Neutrophil (primary cell): ENCODE measurements at regions not wholly inside any gene's neighbourhood (a gene's known extent, or its start where the extent isn't known, plus 50 kb on each side); places are given as distances from the start of the nearest gene placed in this dataset.
"Not testable (repeated sequence)": the region's sequence is repeated elsewhere in the genome, so short reads cannot be mapped to it uniquely, and the experiment has no call there.

ENCODE experiments used
- H3K27ac ChIP-seq: fragments of 200-600 bp; sonication (generic); 2 replicates; pipeline ENCODE4 v1.5.1; 2016; ENCODE audit warnings: mild to moderate bottlenecking, moderate library complexity
- H3K27me3 ChIP-seq: fragments of 200-600 bp; sonication (generic); 2 replicates; pipeline ENCODE4 v1.6.0; 2016; ENCODE audit warnings: mild to moderate bottlenecking
- H3K36me3 ChIP-seq: fragments of 200-600 bp; sonication (generic); 2 replicates; pipeline ENCODE4 v1.5.1; 2017
- H3K4me1 ChIP-seq, 2 experiments: fragments of 200-600 bp in 1 of 2; sonication (generic) in 1 of 2; 1 replicate in 1 of 2; 2 replicates in 1 of 2; pipeline versions ENCODE4 v1.5.1 to v1.6.1; 2013 to 2016; ENCODE audit warnings: low read depth in 1 of 2, low read length in 1 of 2, mild to moderate bottlenecking in 1 of 2, moderate library complexity in 1 of 2; ENCODE audit not compliant: control insufficient read depth in 1 of 2, insufficient read depth in 1 of 2
- H3K4me3 ChIP-seq, 2 experiments: fragments of 200-600 bp in 1 of 2; sonication (generic) in 1 of 2; 1 replicate in 1 of 2; 2 replicates in 1 of 2; pipeline ENCODE4 v1.5.1; 2013 to 2016; ENCODE audit warnings: low read depth in 1 of 2, low read length in 1 of 2, mild to moderate bottlenecking in 1 of 2, moderate library complexity in 1 of 2
- H3K9me3 ChIP-seq: fragments of 200-600 bp; sonication (generic); 2 replicates; pipeline ENCODE4 v1.5.1; 2016
- TF ChIP-seq, protein P1 (sequence below): fragments of 200-600 bp; sonication (generic); IDR thresholded peaks from 2 replicates; pipeline ENCODE4 v1.5.1; 2016; ENCODE audit warnings: antibody characterized with exemption

DNA sequence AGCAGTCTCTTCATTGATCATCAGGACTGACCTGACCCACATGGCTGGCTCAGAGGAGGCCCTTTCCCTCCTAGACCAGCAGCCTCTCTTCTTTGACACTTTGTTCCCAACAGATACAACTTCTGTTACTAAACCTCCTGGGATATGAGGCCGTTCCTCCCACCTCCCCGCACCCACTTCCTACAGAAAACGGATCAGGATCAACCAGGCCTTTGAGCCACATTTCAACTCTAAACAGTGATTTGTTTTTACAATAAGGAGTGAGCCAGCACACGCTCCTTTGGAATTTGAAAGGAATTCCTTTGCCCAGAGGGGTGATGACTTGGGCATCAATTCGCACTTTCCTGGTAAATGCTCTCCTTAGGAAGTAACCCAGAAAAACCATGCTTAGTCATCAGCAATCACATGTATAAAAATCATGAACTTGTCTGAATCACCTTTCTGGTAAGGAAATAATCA, 180.4 kb downstream of the FAM124B start:
- H3K36me3 ChIP-seq: no peaks in the 10 kb centered on the region
- no peaks in the 10 kb centered on the region for H3K9me3 ChIP-seq
- no peaks in the 10 kb centered on the region for H3K4me1 ChIP-seq
- no peaks in the 10 kb centered on the region for H3K27me3 ChIP-seq
- no peak overlapping the region for H3K4me3 ChIP-seq
- TF ChIP-seq, protein P1, sequence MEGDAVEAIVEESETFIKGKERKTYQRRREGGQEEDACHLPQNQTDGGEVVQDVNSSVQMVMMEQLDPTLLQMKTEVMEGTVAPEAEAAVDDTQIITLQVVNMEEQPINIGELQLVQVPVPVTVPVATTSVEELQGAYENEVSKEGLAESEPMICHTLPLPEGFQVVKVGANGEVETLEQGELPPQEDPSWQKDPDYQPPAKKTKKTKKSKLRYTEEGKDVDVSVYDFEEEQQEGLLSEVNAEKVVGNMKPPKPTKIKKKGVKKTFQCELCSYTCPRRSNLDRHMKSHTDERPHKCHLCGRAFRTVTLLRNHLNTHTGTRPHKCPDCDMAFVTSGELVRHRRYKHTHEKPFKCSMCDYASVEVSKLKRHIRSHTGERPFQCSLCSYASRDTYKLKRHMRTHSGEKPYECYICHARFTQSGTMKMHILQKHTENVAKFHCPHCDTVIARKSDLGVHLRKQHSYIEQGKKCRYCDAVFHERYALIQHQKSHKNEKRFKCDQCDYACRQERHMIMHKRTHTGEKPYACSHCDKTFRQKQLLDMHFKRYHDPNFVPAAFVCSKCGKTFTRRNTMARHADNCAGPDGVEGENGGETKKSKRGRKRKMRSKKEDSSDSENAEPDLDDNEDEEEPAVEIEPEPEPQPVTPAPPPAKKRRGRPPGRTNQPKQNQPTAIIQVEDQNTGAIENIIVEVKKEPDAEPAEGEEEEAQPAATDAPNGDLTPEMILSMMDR: no peak
- H3K27ac ChIP-seq: no peak overlapping the region

DNA sequence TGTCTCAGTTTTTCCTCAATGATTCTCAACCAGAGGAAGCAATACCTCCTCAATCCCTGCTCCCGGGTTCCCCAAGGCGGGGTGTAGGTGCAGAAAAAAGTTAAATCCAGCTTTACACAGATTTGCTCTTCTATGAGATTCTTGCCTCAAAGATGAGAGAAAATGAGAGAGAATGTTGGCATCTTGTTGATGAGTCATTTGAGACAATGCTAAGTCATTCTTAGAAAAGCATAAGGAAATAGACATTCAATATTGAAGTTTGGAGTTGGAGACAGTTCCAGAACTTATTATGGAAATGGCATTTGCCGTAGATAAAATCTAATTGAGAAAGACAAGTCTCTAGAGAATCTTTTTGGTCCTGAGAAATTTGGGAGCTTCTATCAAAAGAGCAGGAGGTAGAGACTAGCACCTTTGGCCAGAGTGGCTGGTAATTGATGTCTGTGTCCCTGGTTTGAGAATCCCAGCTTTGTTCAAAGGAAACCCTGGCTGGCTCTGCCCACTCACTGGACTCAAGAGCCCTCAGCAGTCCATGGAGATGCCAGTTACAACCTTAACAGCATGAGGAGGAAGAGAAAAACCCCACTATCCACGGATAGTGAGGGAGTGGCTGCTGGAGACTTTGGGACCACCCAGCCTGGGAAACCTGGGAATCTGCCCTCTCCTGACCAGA, 181.2 kb downstream of the FAM124B start:
- no peak overlapping the region for H3K4me3 ChIP-seq
- H3K36me3 ChIP-seq: no peaks in the 10 kb centered on the region
- no peaks in the 10 kb centered on the region for H3K4me1 ChIP-seq
- no peaks in the 10 kb centered on the region for H3K27me3 ChIP-seq
- TF ChIP-seq, protein P1: no peak
- no peaks in the 10 kb centered on the region for H3K9me3 ChIP-seq
- H3K27ac ChIP-seq: no peak overlapping the region

DNA sequence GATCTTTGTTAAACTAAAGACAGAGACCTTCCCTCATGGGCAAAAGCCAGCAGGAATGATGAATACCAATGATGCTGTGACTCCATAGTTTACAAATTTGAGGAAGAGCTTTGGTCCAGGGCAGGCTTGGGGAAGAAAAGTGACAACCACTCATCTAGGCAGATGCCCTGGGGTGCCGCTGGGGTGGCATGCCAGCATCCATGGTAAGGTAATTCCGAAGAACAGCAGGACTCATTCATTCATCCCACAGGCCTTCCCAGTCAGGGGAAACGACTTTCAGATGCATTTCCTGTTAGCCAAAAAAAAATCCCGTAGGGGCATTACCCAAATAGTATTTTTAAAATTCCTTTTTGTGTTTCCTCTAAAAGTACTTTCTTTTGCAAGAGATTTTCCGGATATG, 180.7 kb upstream of the SERPINE2 start:
- Histone ChIP-seq H3K4me1 (no peaks in the 10 kb centered on the region), H3K27ac (no peak overlapping the region), H3K27me3 (no peaks in the 10 kb centered on the region), H3K4me3 (no peak overlapping the region), H3K9me3 (no peaks in the 10 kb centered on the region), H3K36me3 (no peaks in the 10 kb centered on the region)
- TF ChIP-seq, protein P1: no peak

DNA sequence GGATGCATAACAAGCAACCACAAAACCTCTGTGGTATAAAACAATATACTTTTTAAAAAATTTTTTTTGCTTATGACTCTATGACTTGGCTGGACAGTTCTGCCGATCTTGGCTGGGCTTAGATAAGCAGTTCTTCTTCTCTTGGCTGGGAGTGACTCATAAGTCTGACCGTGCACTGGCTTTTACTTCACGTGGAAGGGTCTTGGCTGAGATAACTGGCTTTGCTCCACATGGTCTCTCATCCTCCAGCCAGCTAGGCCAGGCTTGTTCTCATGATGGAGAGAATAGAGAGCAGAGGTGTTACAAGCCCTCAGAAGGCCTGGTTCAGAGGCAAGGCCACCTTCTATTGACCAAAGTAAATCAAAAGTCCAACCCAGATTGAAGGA, 178.9 kb upstream of the SERPINE2 start:
- H3K27me3 ChIP-seq: no peaks in the 10 kb centered on the region
- no peaks in the 10 kb centered on the region for H3K9me3 ChIP-seq
- TF ChIP-seq, protein P1: no peak
- no peaks in the 10 kb centered on the region for H3K4me1 ChIP-seq
- H3K4me3 ChIP-seq: no peak overlapping the region
- no peaks in the 10 kb centered on the region for H3K36me3 ChIP-seq
- H3K27ac ChIP-seq: no peak overlapping the region

DNA sequence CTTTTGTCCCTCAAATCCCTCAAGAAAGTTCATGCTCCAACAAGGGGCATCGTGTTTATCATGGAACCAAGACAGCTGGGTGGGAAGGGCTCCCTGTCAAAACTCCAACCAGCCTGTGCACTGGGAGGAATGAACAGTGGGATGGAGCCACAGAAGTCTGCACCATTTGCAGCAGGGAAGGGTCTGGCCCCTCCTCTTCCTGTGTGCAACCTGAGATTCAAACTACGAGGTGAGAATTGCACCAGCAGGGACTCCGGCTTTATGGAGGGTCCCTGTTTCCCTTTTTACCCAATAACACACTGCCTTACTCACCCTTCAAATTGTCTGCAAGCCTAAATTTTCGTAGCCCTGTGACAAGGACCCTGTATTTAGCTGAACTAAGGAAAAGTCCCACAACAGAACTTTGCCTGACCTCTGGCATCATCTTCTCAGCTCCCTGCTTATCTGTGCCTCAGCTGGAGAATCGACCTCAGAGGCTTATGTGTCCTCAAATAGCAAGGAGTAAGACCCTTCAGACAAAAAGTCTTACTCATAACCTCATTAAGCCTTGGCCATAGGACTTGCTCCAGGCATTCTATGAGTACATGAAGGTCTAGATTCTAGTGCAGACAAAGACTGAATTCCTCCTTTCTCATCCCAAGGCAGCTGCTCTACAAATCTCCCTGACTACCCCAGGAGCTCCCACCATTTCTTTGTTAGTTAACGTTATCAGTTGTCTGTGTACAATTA, 178.3 kb upstream of the SERPINE2 start:
- no peak overlapping the region for H3K27ac ChIP-seq
- TF ChIP-seq, protein P1: no peak
- no peaks in the 10 kb centered on the region for H3K27me3 ChIP-seq
- H3K4me1 ChIP-seq: no peaks in the 10 kb centered on the region
- H3K36me3 ChIP-seq: no peaks in the 10 kb centered on the region
- no peaks in the 10 kb centered on the region for H3K9me3 ChIP-seq
- H3K4me3 ChIP-seq: no peak overlapping the region

DNA sequence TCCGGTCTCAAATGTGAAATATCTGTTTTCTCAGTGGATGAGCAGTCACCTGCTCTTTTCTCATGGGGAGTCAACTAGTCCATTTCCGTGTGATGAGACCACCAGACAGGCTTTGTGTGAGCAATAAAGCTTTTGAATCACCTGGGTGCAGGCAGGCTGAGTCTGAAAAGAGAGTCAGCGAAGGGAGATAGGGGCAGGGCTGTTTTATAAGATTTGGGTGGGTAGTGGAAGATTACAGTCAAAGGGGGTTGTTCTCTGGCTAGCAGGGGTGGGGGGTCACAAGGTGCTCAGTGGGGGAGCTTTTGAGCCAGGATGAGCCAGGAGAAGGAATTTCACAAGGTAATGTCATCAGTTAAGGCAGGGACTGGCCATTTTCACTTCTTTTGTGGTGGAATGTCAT, 176.5 kb upstream of the SERPINE2 start:
- not testable (repeated sequence) for H3K9me3 ChIP-seq, H3K27me3 ChIP-seq, H3K27ac ChIP-seq, H3K4me1 ChIP-seq, H3K36me3 ChIP-seq, H3K4me3 ChIP-seq
